Keratinocyte (primary cell): ENCODE measurements at regions not wholly inside any gene's neighbourhood (a gene's known extent, or its start where the extent isn't known, plus 50 kb on each side); places are given as distances from the start of the nearest gene placed in this dataset.

ENCODE experiments used
- DNase-seq: peaks from one replicate; pipeline ENCODE4 v3.0.0-alpha.2; 2011; ENCODE audit warnings: low read depth, missing footprints, low spot score
- FAIRE-seq: peaks from 2 replicates; lab custom pipeline; 2011; peaks lifted over from hg19 to GRCh38; lab: Jason Lieb, UNC
- H2AFZ ChIP-seq: 2 replicates; pipeline ENCODE4 v1.6.0; 2012; ENCODE audit warnings: low read length, control low read depth, inconsistent platforms; ENCODE audit not compliant: control insufficient read depth
- H3K27ac ChIP-seq: 2 replicates; pipeline ENCODE4 v1.5.1; 2011; ENCODE audit warnings: low read length; ENCODE audit not compliant: control insufficient read depth, insufficient read depth
- H3K27me3 ChIP-seq: 3 replicates; pipeline ENCODE4 v1.6.0; 2011; ENCODE audit warnings: low read length; ENCODE audit not compliant: control insufficient read depth, insufficient read depth; ENCODE audit errors: extremely low read depth
- H3K36me3 ChIP-seq, 2 experiments: 2 replicates in 1 of 2; 3 replicates in 1 of 2; pipeline ENCODE4 v1.5.1; 2011; ENCODE audit warnings: low read length in 2 of 2, mild to moderate bottlenecking in 1 of 2; ENCODE audit not compliant: control insufficient read depth in 2 of 2, insufficient read depth in 2 of 2; ENCODE audit errors: extremely low read depth in 1 of 2
- H3K4me1 ChIP-seq: 3 replicates; pipeline ENCODE4 v1.5.1; 2011; ENCODE audit warnings: low read length; ENCODE audit not compliant: control insufficient read depth, insufficient read depth; ENCODE audit errors: extremely low read depth
- H3K4me2 ChIP-seq: 3 replicates; pipeline ENCODE4 v1.6.0; 2011; ENCODE audit warnings: low read depth, low read length; ENCODE audit not compliant: control insufficient read depth, insufficient read depth; ENCODE audit errors: extremely low read depth
- H3K4me3 ChIP-seq, 3 experiments: fragments of 200-600 bp in 1 of 3; sonication (generic) in 1 of 3; 2 replicates in 2 of 3; 3 replicates in 1 of 3; pipeline ENCODE4 v1.5.1; 2011 to 2016; ENCODE audit warnings: low read length in 3 of 3, mild to moderate bottlenecking in 3 of 3, control low read depth in 2 of 3, inconsistent platforms in 1 of 3, low read depth in 1 of 3, mixed read lengths in 1 of 3, mixed run types in 1 of 3, moderate library complexity in 1 of 3; ENCODE audit not compliant: control insufficient read depth in 2 of 3, insufficient read depth in 2 of 3; ENCODE audit errors: extremely low read depth in 1 of 3
- H3K79me2 ChIP-seq: 2 replicates; pipeline ENCODE4 v1.6.0; 2012; ENCODE audit warnings: low read length; ENCODE audit not compliant: control insufficient read depth, insufficient read depth
- H3K9ac ChIP-seq: 3 replicates; pipeline ENCODE4 v1.6.0; 2011; ENCODE audit warnings: low read length; ENCODE audit not compliant: control insufficient read depth, insufficient read depth; ENCODE audit errors: extremely low read depth
- H3K9me1 ChIP-seq: 3 replicates; pipeline ENCODE4 v1.6.0; 2011; ENCODE audit warnings: low read length; ENCODE audit not compliant: control insufficient read depth, insufficient read depth; ENCODE audit errors: extremely low read depth
- H3K9me3 ChIP-seq: 2 replicates; pipeline ENCODE4 v1.5.1; 2012; ENCODE audit warnings: low read depth, low read length; ENCODE audit not compliant: control insufficient read depth
- H4K20me1 ChIP-seq: 3 replicates; pipeline ENCODE4 v1.6.0; 2011; ENCODE audit warnings: low read length; ENCODE audit not compliant: control insufficient read depth, insufficient read depth; ENCODE audit errors: extremely low read depth
- EZH2 ChIP-seq: IDR thresholded peaks from one replicate; pipeline ENCODE4 v1.6.1; 2012; ENCODE audit warnings: inconsistent platforms, mild to moderate bottlenecking, low read length, moderate library complexity
- dilution Hi-C: fragments of 300-500 bp; cut with MboI; formaldehyde crosslinking; loops from one replicate; pipeline ENCODE4 v1.7.0; 2020; ENCODE audit warnings: low sequenced_read_pairs; ENCODE audit not compliant: extremely low pct_ligation_motif_present
- TF ChIP-seq, protein P1 (sequence below), 3 experiments: IDR thresholded peaks in 1 of 3; conservative IDR thresholded peaks in 1 of 3; optimal IDR thresholded peaks in 1 of 3; 2 replicates in 2 of 3; 3 replicates in 1 of 3; pipeline versions ENCODE3 to v1.5.1; 2011; ENCODE audit warnings: low read length in 3 of 3, mild to moderate bottlenecking in 3 of 3, moderate library complexity in 2 of 3, control low read depth in 1 of 3, inconsistent platforms in 1 of 3; ENCODE audit not compliant: insufficient read depth in 2 of 3; ENCODE audit errors: extremely low read depth in 1 of 3

DNA sequence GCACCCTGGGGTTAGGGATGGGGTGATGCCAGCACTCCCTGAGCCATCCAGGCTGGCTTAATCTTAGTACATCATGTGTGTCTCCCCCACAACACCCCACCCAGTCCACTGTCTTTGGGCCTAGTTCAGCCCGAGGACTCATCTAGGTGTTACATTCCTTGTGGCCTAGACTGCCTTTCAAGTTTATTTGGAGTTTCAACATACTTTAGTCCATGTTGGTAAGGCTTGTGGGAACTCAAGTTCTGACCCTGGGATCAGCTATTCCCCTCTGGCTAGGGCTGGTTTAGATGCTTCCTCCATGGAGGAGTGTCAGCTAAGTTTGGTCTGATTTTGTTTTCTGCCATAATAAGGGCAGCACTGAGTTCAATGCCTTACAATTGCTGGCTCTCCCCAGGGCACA lies 302.4 kb downstream of the SMARCA2 start:
- no peaks in the 10 kb centered on the region for H3K36me3 ChIP-seq
- no peaks in the 10 kb centered on the region for H4K20me1 ChIP-seq
- H3K4me2 ChIP-seq: no peak overlapping the region
- peaks cover 3% of the 10 kb centered on the region for H3K9me3 ChIP-seq
- no peak for DNase-seq
- no peak overlapping the region for H2AFZ ChIP-seq
- dilution Hi-C loops: no loop called here
- no peak overlapping the region for H3K9ac ChIP-seq
- FAIRE-seq: no peak
- no peak overlapping the region for H3K4me3 ChIP-seq
- no peaks in the 10 kb centered on the region for H3K4me1 ChIP-seq
- no peaks in the 10 kb centered on the region for H3K27me3 ChIP-seq
- H3K27ac ChIP-seq: no peak overlapping the region
- H3K9me1 ChIP-seq: no peaks in the 10 kb centered on the region
- no peaks in the 10 kb centered on the region for H3K79me2 ChIP-seq
- TF ChIP-seq, protein P1, sequence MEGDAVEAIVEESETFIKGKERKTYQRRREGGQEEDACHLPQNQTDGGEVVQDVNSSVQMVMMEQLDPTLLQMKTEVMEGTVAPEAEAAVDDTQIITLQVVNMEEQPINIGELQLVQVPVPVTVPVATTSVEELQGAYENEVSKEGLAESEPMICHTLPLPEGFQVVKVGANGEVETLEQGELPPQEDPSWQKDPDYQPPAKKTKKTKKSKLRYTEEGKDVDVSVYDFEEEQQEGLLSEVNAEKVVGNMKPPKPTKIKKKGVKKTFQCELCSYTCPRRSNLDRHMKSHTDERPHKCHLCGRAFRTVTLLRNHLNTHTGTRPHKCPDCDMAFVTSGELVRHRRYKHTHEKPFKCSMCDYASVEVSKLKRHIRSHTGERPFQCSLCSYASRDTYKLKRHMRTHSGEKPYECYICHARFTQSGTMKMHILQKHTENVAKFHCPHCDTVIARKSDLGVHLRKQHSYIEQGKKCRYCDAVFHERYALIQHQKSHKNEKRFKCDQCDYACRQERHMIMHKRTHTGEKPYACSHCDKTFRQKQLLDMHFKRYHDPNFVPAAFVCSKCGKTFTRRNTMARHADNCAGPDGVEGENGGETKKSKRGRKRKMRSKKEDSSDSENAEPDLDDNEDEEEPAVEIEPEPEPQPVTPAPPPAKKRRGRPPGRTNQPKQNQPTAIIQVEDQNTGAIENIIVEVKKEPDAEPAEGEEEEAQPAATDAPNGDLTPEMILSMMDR (optimal IDR thresholded peaks at IDR 0.05 in 1 of 3, IDR thresholded peaks at IDR 0.05 in 1 of 3, conservative IDR thresholded peaks at IDR 0.05 in 1 of 3; ENCODE audit: extremely low read depth in 1 of 3, insufficient read depth in 2 of 3, low read length in 3 of 3): no peak
- TF ChIP-seq EZH2: no peak

DNA sequence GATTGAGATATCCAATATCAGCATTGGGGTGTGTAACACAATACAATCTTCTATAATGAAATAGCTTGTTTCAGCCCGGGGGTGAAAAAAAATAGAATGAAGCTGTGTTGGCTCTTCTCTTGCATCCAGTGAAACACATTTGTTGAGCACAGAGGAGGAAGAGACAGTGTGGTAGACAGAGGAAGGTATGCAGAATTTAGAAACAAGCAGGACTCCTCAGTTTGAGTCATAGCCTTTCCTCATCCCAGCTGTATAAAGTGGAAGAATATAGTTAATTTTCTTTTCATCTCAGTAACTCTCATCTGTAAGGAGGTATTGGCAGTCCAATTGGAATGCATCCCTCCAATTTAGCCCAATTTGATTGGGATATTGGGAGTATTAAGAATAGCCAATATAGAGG lies 302.2 kb upstream of the VLDLR start:
- H3K4me2 ChIP-seq: no peak overlapping the region
- no peak overlapping the region for H3K4me3 ChIP-seq
- H3K9ac ChIP-seq: no peak overlapping the region
- H3K9me3 ChIP-seq: no peaks in the 10 kb centered on the region
- FAIRE-seq (no peak), DNase-seq (no peak)
- no peaks in the 10 kb centered on the region for H3K9me1 ChIP-seq
- no peak overlapping the region for H2AFZ ChIP-seq
- TF ChIP-seq, protein P1 (optimal IDR thresholded peaks at IDR 0.05 in 1 of 3, IDR thresholded peaks at IDR 0.05 in 1 of 3, conservative IDR thresholded peaks at IDR 0.05 in 1 of 3; ENCODE audit: extremely low read depth in 1 of 3, insufficient read depth in 2 of 3, low read length in 3 of 3): no peak
- no peaks in the 10 kb centered on the region for H3K4me1 ChIP-seq
- H3K27ac ChIP-seq: no peak overlapping the region
- no peaks in the 10 kb centered on the region for H3K79me2 ChIP-seq
- H3K36me3 ChIP-seq: no peaks in the 10 kb centered on the region
- no peaks in the 10 kb centered on the region for H3K27me3 ChIP-seq
- no peaks in the 10 kb centered on the region for H4K20me1 ChIP-seq
- dilution Hi-C loops: no loop called here
